ENCODE measurements at regions not wholly inside any gene's neighbourhood (a gene's known extent, or its start where the extent isn't known, plus 50 kb on each side); places are given as distances from the start of the nearest gene placed in this dataset.

GRCh38 chr20:56179051-56179450, 69.5 kb upstream of the MC3R start:
- TF ChIP-seq CTCF (IDR thresholded peaks at IDR 0.05) (no peak), POLR2A (IDR thresholded peaks at IDR 0.05) (no peak)

All from uterus (tissue), 2 donors.